Neural cell (in vitro differentiated cells): ENCODE measurements at regions not wholly inside any gene's neighbourhood (a gene's known extent, or its start where the extent isn't known, plus 50 kb on each side); places are given as distances from the start of the nearest gene placed in this dataset.

Source experiments
- H2AFZ ChIP-seq: fragments of 200-600, 300-800 bp; sonication (generic), shearing (Covaris generic); 2 replicates; pipeline ENCODE4 v1.6.0; 2014; ENCODE audit warnings: low read depth, mild to moderate bottlenecking, antibody characterized with exemption, low read length, moderate library complexity
- H3F3A ChIP-seq: fragments of 200-600 bp; shearing (Covaris generic); 2 replicates; pipeline ENCODE4 v1.6.1; 2016; ENCODE audit warnings: mild to moderate bottlenecking, moderate library complexity, mixed read lengths, antibody characterized with exemption, low read length; ENCODE audit not compliant: insufficient read depth, poor library complexity, severe bottlenecking
- H3K27ac ChIP-seq: fragments of 200-600, 300-800 bp; sonication (generic), shearing (Covaris generic); 2 replicates; pipeline ENCODE4 v1.5.1; 2014; ENCODE audit warnings: mild to moderate bottlenecking, low read length, moderate library complexity
- H3K27me3 ChIP-seq: fragments of 300-800, 200-600 bp; sonication (generic), shearing (Covaris generic); 2 replicates; pipeline ENCODE4 v1.6.0; 2014; ENCODE audit warnings: mild to moderate bottlenecking, low read depth, low read length, moderate library complexity; ENCODE audit not compliant: insufficient read depth
- H3K36me3 ChIP-seq: fragments of 300-800, 200-600 bp; sonication (generic), shearing (Covaris generic); 2 replicates; pipeline ENCODE4 v1.5.1; 2014; ENCODE audit warnings: mild to moderate bottlenecking, antibody characterized with exemption, low read length, moderate library complexity; ENCODE audit not compliant: insufficient read depth
- H3K4me2 ChIP-seq: fragments of 300-800, 200-600 bp; sonication (generic), shearing (Covaris generic); 2 replicates; pipeline ENCODE4 v1.6.0; 2014; ENCODE audit warnings: mild to moderate bottlenecking, low read length
- H3K4me3 ChIP-seq: fragments of 300-800, 200-600 bp; sonication (generic), shearing (Covaris generic); 2 replicates; pipeline ENCODE4 v1.5.1; 2014; ENCODE audit warnings: mild to moderate bottlenecking, low read length, moderate library complexity
- H3K79me2 ChIP-seq: fragments of 200-600 bp; shearing (Covaris generic); replicated peaks from 2 replicates; pipeline ENCODE4 v1.6.0; 2014; ENCODE audit warnings: mild to moderate bottlenecking, low read length, moderate library complexity; ENCODE audit not compliant: insufficient read depth
- H3K9ac ChIP-seq: fragments of 300-800, 200-600 bp; sonication (generic), shearing (Covaris generic); 2 replicates; pipeline ENCODE4 v1.6.1; 2016; ENCODE audit warnings: mild to moderate bottlenecking, low read length, mixed read lengths
- H3K9me2 ChIP-seq: fragments of 200-600 bp; shearing (Covaris generic); 2 replicates; pipeline ENCODE4 v1.6.1; 2016; ENCODE audit warnings: mild to moderate bottlenecking, low read length, mixed read lengths; ENCODE audit not compliant: insufficient read depth
- H3K9me3 ChIP-seq: fragments of 200-600, 300-800 bp; sonication (generic), shearing (Covaris generic); 2 replicates; pipeline ENCODE4 v1.6.1; 2016; ENCODE audit warnings: mild to moderate bottlenecking, mixed run types, low read length, moderate library complexity, mixed read lengths
- H4K20me1 ChIP-seq: fragments of 200-600 bp; shearing (Covaris generic); 2 replicates; pipeline ENCODE4 v1.6.1; 2016; ENCODE audit warnings: mild to moderate bottlenecking, mixed run types; ENCODE audit not compliant: insufficient read depth
- CTCF ChIP-seq: fragments of 450-650 bp; IDR thresholded peaks from 2 replicates; pipeline ENCODE4 v1.5.1; 2014; ENCODE audit warnings: antibody characterized with exemption, mild to moderate bottlenecking, moderate library complexity; ENCODE audit not compliant: poor library complexity, severe bottlenecking
- EP300 ChIP-seq: fragments of 450-650 bp; conservative IDR thresholded peaks from 2 replicates; pipeline ENCODE4 v1.6.1; 2014; ENCODE audit warnings: antibody characterized with exemption, mild to moderate bottlenecking, moderate library complexity; ENCODE audit not compliant: poor library complexity, severe bottlenecking
- EZH2 ChIP-seq: fragments of 200-600, 300-800 bp; shearing (Covaris generic), sonication (generic); IDR thresholded peaks from 2 replicates; pipeline ENCODE4 v1.6.1; 2014; ENCODE audit warnings: antibody characterized with exemption, low read length, borderline replicate concordance, mild to moderate bottlenecking; ENCODE audit not compliant: insufficient read depth, poor library complexity, severe bottlenecking
- MXI1 ChIP-seq: fragments of 450-650 bp; conservative IDR thresholded peaks from 2 replicates; pipeline ENCODE4 v1.6.1; 2014; ENCODE audit warnings: antibody characterized with exemption, mild to moderate bottlenecking; ENCODE audit not compliant: poor library complexity, severe bottlenecking
- POLR2AphosphoS5 ChIP-seq: IDR thresholded peaks from 2 replicates; pipeline ENCODE4 v1.6.1; 2012
- RAD21 ChIP-seq: fragments of 450-650 bp; conservative IDR thresholded peaks from 2 replicates; pipeline ENCODE4 v1.6.1; 2014; ENCODE audit warnings: antibody characterized with exemption, mild to moderate bottlenecking, moderate library complexity
- SMC3 ChIP-seq: fragments of 450-650 bp; conservative IDR thresholded peaks from 2 replicates; pipeline ENCODE4 v1.6.1; 2014; ENCODE audit warnings: antibody characterized with exemption, mild to moderate bottlenecking, moderate library complexity; ENCODE audit not compliant: poor library complexity
- TAF1 ChIP-seq: IDR thresholded peaks from 2 replicates; pipeline ENCODE4 v1.6.1; 2012; ENCODE audit warnings: low read depth
- TF ChIP-seq, protein P1 (sequence below): IDR thresholded peaks from 2 replicates; pipeline ENCODE4 v1.6.1; 2012; ENCODE audit warnings: borderline replicate concordance

DNA sequence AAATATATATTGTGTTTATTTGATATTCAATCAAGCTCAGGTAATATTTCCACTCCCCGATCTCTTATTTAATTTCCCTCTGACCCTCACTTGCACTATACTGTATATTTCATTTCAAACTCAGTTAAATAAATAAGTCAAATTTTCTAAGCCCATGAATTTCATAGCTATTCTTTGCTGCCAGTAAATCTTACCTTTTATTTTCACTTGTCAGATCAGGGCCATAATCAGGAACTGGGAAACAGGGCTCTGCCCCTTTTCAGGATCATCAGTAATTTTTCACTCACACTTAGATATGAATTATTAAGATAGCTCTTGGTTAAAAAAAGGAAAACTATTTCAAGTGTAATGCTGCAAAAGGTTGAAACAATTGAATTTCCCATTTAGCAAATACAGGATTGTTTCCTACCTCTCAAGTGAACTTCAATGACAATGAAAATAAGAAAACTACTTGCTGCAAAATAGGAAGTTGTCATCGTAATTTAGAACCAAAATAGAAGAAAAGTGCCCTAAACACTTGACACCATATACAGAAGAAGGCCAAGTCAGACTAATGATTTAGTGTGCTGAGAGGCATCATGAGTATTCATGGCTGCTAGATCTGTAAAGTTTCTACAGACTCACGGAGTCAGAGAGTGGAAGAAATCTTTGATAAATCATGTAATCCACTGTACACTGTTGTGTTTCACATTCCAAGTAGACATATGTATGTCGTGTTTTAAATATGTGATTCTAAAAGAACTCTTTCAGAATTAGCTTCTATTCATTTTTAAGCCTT, 316.8 kb upstream of the CNTN5 start:
- Histone ChIP-seq H3K4me2 (no peak overlapping the region), H3K4me3 (no peak overlapping the region), H2AFZ (no peak overlapping the region), H3K79me2 (no peaks in the 10 kb centered on the region), H3K27ac (no peak overlapping the region), H3K36me3 (no peaks in the 10 kb centered on the region), H3K9ac (no peak overlapping the region), H3K9me3 (no peaks in the 10 kb centered on the region), H3K9me2 (no peaks in the 10 kb centered on the region), H3K27me3 (no peaks in the 10 kb centered on the region), H3F3A (no peaks in the 10 kb centered on the region), H4K20me1 (no peaks in the 10 kb centered on the region)
- TF ChIP-seq EP300 (no peak), RAD21 (no peak), CTCF (no peak), MXI1 (no peak), SMC3 (no peak), EZH2 (no peak), POLR2AphosphoS5 (no peak), TAF1 (no peak)
- TF ChIP-seq, protein P1, sequence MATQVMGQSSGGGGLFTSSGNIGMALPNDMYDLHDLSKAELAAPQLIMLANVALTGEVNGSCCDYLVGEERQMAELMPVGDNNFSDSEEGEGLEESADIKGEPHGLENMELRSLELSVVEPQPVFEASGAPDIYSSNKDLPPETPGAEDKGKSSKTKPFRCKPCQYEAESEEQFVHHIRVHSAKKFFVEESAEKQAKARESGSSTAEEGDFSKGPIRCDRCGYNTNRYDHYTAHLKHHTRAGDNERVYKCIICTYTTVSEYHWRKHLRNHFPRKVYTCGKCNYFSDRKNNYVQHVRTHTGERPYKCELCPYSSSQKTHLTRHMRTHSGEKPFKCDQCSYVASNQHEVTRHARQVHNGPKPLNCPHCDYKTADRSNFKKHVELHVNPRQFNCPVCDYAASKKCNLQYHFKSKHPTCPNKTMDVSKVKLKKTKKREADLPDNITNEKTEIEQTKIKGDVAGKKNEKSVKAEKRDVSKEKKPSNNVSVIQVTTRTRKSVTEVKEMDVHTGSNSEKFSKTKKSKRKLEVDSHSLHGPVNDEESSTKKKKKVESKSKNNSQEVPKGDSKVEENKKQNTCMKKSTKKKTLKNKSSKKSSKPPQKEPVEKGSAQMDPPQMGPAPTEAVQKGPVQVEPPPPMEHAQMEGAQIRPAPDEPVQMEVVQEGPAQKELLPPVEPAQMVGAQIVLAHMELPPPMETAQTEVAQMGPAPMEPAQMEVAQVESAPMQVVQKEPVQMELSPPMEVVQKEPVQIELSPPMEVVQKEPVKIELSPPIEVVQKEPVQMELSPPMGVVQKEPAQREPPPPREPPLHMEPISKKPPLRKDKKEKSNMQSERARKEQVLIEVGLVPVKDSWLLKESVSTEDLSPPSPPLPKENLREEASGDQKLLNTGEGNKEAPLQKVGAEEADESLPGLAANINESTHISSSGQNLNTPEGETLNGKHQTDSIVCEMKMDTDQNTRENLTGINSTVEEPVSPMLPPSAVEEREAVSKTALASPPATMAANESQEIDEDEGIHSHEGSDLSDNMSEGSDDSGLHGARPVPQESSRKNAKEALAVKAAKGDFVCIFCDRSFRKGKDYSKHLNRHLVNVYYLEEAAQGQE, result no peak

- no peak overlapping the region for H2AFZ ChIP-seq
- H4K20me1 ChIP-seq, result no peaks in the 10 kb centered on the region
- H3K4me3 ChIP-seq, result no peak overlapping the region
- no peak overlapping the region for H3K4me2 ChIP-seq
- H3K79me2 ChIP-seq, result no peaks in the 10 kb centered on the region
- H3K9me3 ChIP-seq, result no peaks in the 10 kb centered on the region
- H3F3A ChIP-seq, result no peaks in the 10 kb centered on the region
- no peaks in the 10 kb centered on the region for H3K27me3 ChIP-seq
- H3K9ac ChIP-seq, result no peak overlapping the region
- TF ChIP-seq SMC3, result no peak
- TF ChIP-seq RAD21, result no peak
- no peak for TF ChIP-seq POLR2AphosphoS5
- no peak for TF ChIP-seq TAF1
- no peak for TF ChIP-seq EP300
- no peak for TF ChIP-seq EZH2
- no peak for TF ChIP-seq CTCF
- TF ChIP-seq MXI1, result no peak
- TF ChIP-seq, protein P1, result no peak
- H3K9me2 ChIP-seq, result no peaks in the 10 kb centered on the region
- no peak overlapping the region for H3K27ac ChIP-seq
- no peaks in the 10 kb centered on the region for H3K36me3 ChIP-seq
These were observed 310.7 kb upstream of the CNTN5 start for GRCh38 chr11:98710026-98710425.
